ENCODE measurements at regions not wholly inside any gene's neighbourhood (a gene's known extent, or its start where the extent isn't known, plus 50 kb on each side); places are given as distances from the start of the nearest gene placed in this dataset.

DNA sequence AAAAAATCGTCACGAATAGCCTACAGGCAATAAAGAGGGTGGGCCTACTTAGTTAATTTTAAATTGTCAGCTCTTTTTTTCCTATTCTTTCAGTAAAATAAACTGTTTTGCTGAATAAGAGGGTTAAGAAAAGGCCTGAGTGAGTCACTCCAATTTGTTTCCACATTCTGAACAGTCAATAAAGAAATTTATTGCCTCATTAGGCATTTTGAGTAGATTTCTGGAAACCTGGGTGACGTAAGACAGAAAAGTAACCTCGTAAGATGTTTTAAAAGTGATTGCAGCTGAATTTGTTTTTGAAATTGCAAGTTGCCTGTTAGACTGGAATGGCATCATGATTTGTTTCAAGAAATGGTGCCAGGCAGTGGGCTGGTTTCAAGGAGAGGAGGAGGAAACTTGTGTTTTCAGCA lies 439.3 kb downstream of the USP25 start:
- no peak for DNase-seq (ENCODE audit: low spot score)
- TF ChIP-seq CTCF (IDR thresholded peaks at IDR 0.05): no peak

GRCh38 chr21:16169779-16170178 lies 440.0 kb downstream of the USP25 start:
- Histone ChIP-seq H3K4me1 (no peaks in the 10 kb centered on the region), H3K36me3 (no peaks in the 10 kb centered on the region), H3K27ac (no peak overlapping the region), H3K4me3 (no peak overlapping the region), H3K27me3 (no peaks in the 10 kb centered on the region), H3K9me3 (no peaks in the 10 kb centered on the region)
- no peak for DNase-seq (ENCODE audit: low spot score)
- no peak for TF ChIP-seq CTCF (IDR thresholded peaks at IDR 0.05)

More for the DNA sequence above, 439.3 kb downstream of the USP25 start:
- Histone ChIP-seq H3K36me3 (no peaks in the 10 kb centered on the region), H3K9me3 (no peaks in the 10 kb centered on the region), H3K4me3 (no peak overlapping the region), H3K27ac (no peak overlapping the region), H3K27me3 (no peaks in the 10 kb centered on the region), H3K4me1 (no peaks in the 10 kb centered on the region)

GRCh38 chr21:16176570-16176969 lies 446.8 kb downstream of the USP25 start:
- H3K27ac ChIP-seq: no peak overlapping the region
- no peak for DNase-seq (ENCODE audit: low spot score)

DNA sequence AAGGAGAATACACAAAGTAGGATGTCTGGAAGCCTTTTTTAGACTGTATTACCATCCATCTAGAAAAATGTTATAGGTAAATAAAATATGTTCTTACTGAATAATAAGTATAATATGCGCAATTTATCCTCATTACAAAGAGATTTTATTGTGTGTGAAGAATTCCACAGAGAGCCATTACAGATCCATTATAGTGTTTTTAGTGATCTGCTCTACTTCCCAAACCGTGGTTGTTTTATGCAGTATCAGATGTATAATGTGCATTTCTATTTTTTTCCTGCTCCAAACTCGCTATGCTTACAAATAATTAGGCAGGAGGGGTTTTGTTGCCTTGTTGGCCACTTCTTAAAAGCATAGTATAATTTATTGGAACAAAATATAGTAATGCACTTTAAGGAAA lies 447.8 kb downstream of the USP25 start:
- Histone ChIP-seq H3K4me3 (no peak overlapping the region), H3K4me1 (peaks cover 0 to 12% of the 10 kb centered on the region in 2 donors), H3K9me3 (no peaks in the 10 kb centered on the region), H3K36me3 (no peaks in the 10 kb centered on the region), H3K27me3 (no peaks in the 10 kb centered on the region), H3K27ac (no peak overlapping the region)
- no peak for DNase-seq (ENCODE audit: low spot score)
- TF ChIP-seq CTCF (IDR thresholded peaks at IDR 0.05): no peak

More at GRCh38 chr21:16176570-16176969, 446.8 kb downstream of the USP25 start:
- Histone ChIP-seq H3K4me3 (no peak overlapping the region), H3K36me3 (no peaks in the 10 kb centered on the region), H3K4me1 (peaks cover 0 to 12% of the 10 kb centered on the region in 2 donors), H3K27me3 (no peaks in the 10 kb centered on the region), H3K9me3 (no peaks in the 10 kb centered on the region)
- TF ChIP-seq CTCF (IDR thresholded peaks at IDR 0.05): no peak

GRCh38 chr21:16179773-16180172 lies 450.0 kb downstream of the USP25 start:
- Histone ChIP-seq H3K27ac (no peak overlapping the region), H3K9me3 (no peaks in the 10 kb centered on the region), H3K4me1 (peaks cover 0 to 12% of the 10 kb centered on the region in 2 donors), H3K4me3 (no peak overlapping the region), H3K36me3 (no peaks in the 10 kb centered on the region), H3K27me3 (no peaks in the 10 kb centered on the region)
- no peak for DNase-seq (ENCODE audit: low spot score)
- no peak for TF ChIP-seq CTCF (IDR thresholded peaks at IDR 0.05)

GRCh38 chr21:16180614-16181013 lies 450.8 kb downstream of the USP25 start:
- Histone ChIP-seq H3K4me3 (no peak overlapping the region), H3K9me3 (no peaks in the 10 kb centered on the region), H3K27ac (peak overlapping the region in 1 of 2 donors; percentile 37), H3K27me3 (no peaks in the 10 kb centered on the region), H3K4me1 (peaks cover 0 to 12% of the 10 kb centered on the region in 2 donors), H3K36me3 (no peaks in the 10 kb centered on the region)
- TF ChIP-seq CTCF (IDR thresholded peaks at IDR 0.05): no peak
- no peak for DNase-seq (ENCODE audit: low spot score)
